HepG2 (cell line): ENCODE measurements at regions not wholly inside any gene's neighbourhood (a gene's known extent, or its start where the extent isn't known, plus 50 kb on each side); places are given as distances from the start of the nearest gene placed in this dataset.

Source experiments
- ATAC-seq: fragments of 200-7000 bp; cut with Tn5 transposase; 3 replicates; pipeline ENCODE4 v1.9.1; 2020; ENCODE audit warnings: mild to moderate bottlenecking, moderate library complexity
- BruUV-seq: library from RNA; stranded (reverse); fragments of 400-500 nt; replicated peaks from 2 replicates; lab custom pipeline; 2021; lab: Mats Ljungman, UMichigan
- CTCF ChIA-PET: fragments of 300-600 bp; formaldehyde crosslinking; extraction: SDS; loops from one replicate; lab custom pipeline; 2021; ENCODE audit warnings: low total read pairs, inconsistent platforms, low intra/inter-chr PET ratio; lab: Yijun Ruan, JAX
- POLR2A ChIA-PET: fragments of 350-600 bp; sonication (Branson Sonifier 250); formaldehyde crosslinking; loops from one replicate; lab custom pipeline; 2020; ENCODE audit warnings: antibody characterized with exemption, inconsistent platforms; lab: Yijun Ruan, JAX
- DNase-seq: peaks from one replicate; pipeline ENCODE4 v3.0.0-alpha.2; 2015; ENCODE audit warnings: low spot score
- FAIRE-seq: peaks from 3 replicates; lab custom pipeline; 2011; peaks lifted over from hg19 to GRCh38; lab: Jason Lieb, UNC
- H2AFZ ChIP-seq: one replicate; pipeline ENCODE4 v1.6.1; 2011; ENCODE audit warnings: low read length, inconsistent platforms
- H3K27ac ChIP-seq: fragments of 300-600 bp; 3 replicates; pipeline ENCODE4 v1.8.0; 2011; ENCODE audit warnings: mixed run types, mild to moderate bottlenecking, mixed read lengths, low read length, inconsistent platforms; ENCODE audit not compliant: insufficient read depth; ENCODE audit errors: extremely low read length
- H3K27me3 ChIP-seq, 2 experiments: fragments of 200-600 bp in 1 of 2; 2 replicates in 1 of 2; 3 replicates in 1 of 2; pipeline versions ENCODE4 v1.6.0 to v1.8.0; 2011; ENCODE audit warnings: low read length in 2 of 2, mild to moderate bottlenecking in 2 of 2, moderate library complexity in 2 of 2, inconsistent platforms in 1 of 2; ENCODE audit not compliant: insufficient read depth in 2 of 2, control insufficient read depth in 1 of 2
- H3K36me3 ChIP-seq, 2 experiments: fragments of 200-600 bp in 1 of 2; replicated peaks in 1 of 2; 2 replicates in 1 of 2; 3 replicates in 1 of 2; pipeline versions ENCODE4 v1.5.1 to v1.8.0; 2011; ENCODE audit warnings: low read length in 2 of 2, inconsistent platforms in 1 of 2; ENCODE audit not compliant: insufficient read depth in 2 of 2, control insufficient read depth in 1 of 2
- H3K4me1 ChIP-seq: 2 replicates; pipeline ENCODE4 v1.5.1; 2012; ENCODE audit warnings: low read length, inconsistent platforms; ENCODE audit not compliant: insufficient read depth
- H3K4me2 ChIP-seq: 2 replicates; pipeline ENCODE4 v1.6.0; 2011; ENCODE audit warnings: low read depth, low read length, inconsistent platforms
- H3K4me3 ChIP-seq, 3 experiments: fragments of 200-600 bp in 1 of 3; sonication (generic), shearing (Covaris generic) in 1 of 3; replicated peaks in 1 of 3; 2 replicates each; pipeline ENCODE4 v1.5.1; 2011 to 2016; ENCODE audit warnings: low read length in 3 of 3, inconsistent platforms in 2 of 3, low read depth in 2 of 3, mild to moderate bottlenecking in 2 of 3, control low read depth in 1 of 3, mixed read lengths in 1 of 3; ENCODE audit not compliant: insufficient read depth in 1 of 3
- H3K79me2 ChIP-seq: one replicate; pipeline ENCODE4 v1.6.1; 2011; ENCODE audit warnings: low read length, inconsistent platforms; ENCODE audit not compliant: insufficient read depth
- H3K9ac ChIP-seq: 2 replicates; pipeline ENCODE4 v1.6.0; 2011; ENCODE audit warnings: mild to moderate bottlenecking, low read depth, low read length, inconsistent platforms; ENCODE audit not compliant: insufficient read depth
- H3K9me3 ChIP-seq: 2 replicates; pipeline ENCODE4 v1.5.1; 2012; ENCODE audit warnings: mild to moderate bottlenecking, low read length
- H4K20me1 ChIP-seq: 2 replicates; pipeline ENCODE4 v1.6.0; 2011; ENCODE audit warnings: inconsistent platforms, mild to moderate bottlenecking, low read length, moderate library complexity; ENCODE audit not compliant: insufficient read depth
- ATF7-NPFF ChIP-seq: sonication (generic); formaldehyde crosslinking; IDR thresholded peaks from 2 replicates; pipeline ENCODE4 v1.8.1; 2023; ENCODE audit warnings: mild to moderate bottlenecking, low read depth, missing genetic modification reagents, moderate library complexity
- EED ChIP-seq: sonication (generic); formaldehyde crosslinking; IDR thresholded peaks from 2 replicates; pipeline ENCODE4 v1.5.0; 2020; ENCODE audit warnings: mild to moderate bottlenecking, missing genetic modification reagents
- NR3C1 ChIP-seq: sonication (generic); formaldehyde crosslinking; IDR thresholded peaks from 2 replicates; pipeline ENCODE4 v1.4.0; 2020; ENCODE audit warnings: missing genetic modification reagents
- TOE1 ChIP-seq: sonication (generic); formaldehyde crosslinking; IDR thresholded peaks from 2 replicates; pipeline ENCODE4 v1.4.0; 2020; ENCODE audit warnings: mild to moderate bottlenecking, missing genetic modification reagents
- ZNF124 ChIP-seq: sonication (generic); formaldehyde crosslinking; IDR thresholded peaks from 2 replicates; pipeline ENCODE4 v1.4.0; 2020; ENCODE audit warnings: missing genetic modification reagents
- ZNF713 ChIP-seq: sonication (generic); formaldehyde crosslinking; IDR thresholded peaks from 2 replicates; pipeline ENCODE4 v1.4.0; 2020; ENCODE audit warnings: mild to moderate bottlenecking, missing genetic modification reagents
- ZNF777 ChIP-seq: sonication (generic); formaldehyde crosslinking; IDR thresholded peaks from 2 replicates; pipeline ENCODE4 v1.4.0; 2020; ENCODE audit warnings: missing genetic modification reagents
- ZSCAN22 ChIP-seq: sonication (generic); formaldehyde crosslinking; IDR thresholded peaks from 2 replicates; pipeline ENCODE4 v1.4.0; 2020; ENCODE audit warnings: mild to moderate bottlenecking, missing genetic modification reagents
- WGBS: methylation state at CpG from one replicate; pipeline ENCODE4 v1.1.6; 2017; ENCODE audit warnings: low lambda C conversion rate; 5-methylcytosine and 5-hydroxymethylcytosine counted together
- in situ Hi-C: cut with HindIII; loops from 2 replicates; pipeline ENCODE4 v1.10.0; 2017; ENCODE audit warnings: low pct_unique_long_range_greater_than_20kb; ENCODE audit not compliant: extremely low pct_ligation_motif_present
- intact Hi-C: fragments of 100-400 bp; cut with micrococcal nuclease; formaldehyde crosslinking; loops from one replicate; pipeline ENCODE4 v1.10.0; 2022; ENCODE audit not compliant: unreplicated experiment
- TF ChIP-seq, protein P1 (sequence below): fragments of 450-650 bp; IDR thresholded peaks from 2 replicates; pipeline ENCODE4 v1.6.1; 2017; ENCODE audit warnings: mild to moderate bottlenecking

DNA sequence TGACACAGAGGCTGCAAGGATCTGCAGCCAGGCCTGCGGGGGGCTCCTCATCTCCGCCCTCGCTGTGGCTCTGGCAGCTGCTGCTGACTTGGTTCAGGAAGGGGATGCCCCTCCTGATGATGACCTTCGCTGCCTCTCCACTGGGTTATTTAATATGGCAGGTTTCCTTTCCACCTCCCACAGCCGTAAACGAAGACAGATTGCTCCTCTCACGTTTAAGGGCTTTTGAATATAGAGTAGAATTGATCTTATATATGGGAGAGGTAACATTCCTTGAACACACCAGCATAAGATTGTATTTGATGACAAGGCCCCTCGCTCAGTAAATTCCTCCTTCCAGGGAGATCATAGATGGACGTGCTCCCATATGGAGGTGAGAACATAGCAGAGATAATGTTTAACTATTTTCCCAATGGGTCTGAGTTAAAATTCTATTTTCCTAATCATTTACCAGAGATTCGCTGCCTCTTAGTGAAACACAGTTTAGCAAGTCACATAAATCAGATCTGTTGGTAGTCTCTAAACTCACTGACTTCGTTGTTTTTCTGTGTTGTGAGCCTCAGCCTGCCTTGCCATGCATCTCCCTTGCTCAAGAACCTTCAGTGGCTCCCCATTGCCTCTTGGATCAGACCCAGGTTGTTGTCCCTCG is 88.5 kb upstream of the AJAP1 start:
- in situ Hi-C loops (no loop called here), intact Hi-C loops (no loop called here)
- no peak overlapping the region for H2AFZ ChIP-seq
- no peak overlapping the region for H3K9ac ChIP-seq
- H3K4me1 ChIP-seq = no peaks in the 10 kb centered on the region
- no peak overlapping the region for H3K4me3 ChIP-seq
- no peaks in the 10 kb centered on the region for H3K9me3 ChIP-seq
- DNase-seq = no peak
- TF ChIP-seq ZNF777 = no peak
- TF ChIP-seq, protein P1, sequence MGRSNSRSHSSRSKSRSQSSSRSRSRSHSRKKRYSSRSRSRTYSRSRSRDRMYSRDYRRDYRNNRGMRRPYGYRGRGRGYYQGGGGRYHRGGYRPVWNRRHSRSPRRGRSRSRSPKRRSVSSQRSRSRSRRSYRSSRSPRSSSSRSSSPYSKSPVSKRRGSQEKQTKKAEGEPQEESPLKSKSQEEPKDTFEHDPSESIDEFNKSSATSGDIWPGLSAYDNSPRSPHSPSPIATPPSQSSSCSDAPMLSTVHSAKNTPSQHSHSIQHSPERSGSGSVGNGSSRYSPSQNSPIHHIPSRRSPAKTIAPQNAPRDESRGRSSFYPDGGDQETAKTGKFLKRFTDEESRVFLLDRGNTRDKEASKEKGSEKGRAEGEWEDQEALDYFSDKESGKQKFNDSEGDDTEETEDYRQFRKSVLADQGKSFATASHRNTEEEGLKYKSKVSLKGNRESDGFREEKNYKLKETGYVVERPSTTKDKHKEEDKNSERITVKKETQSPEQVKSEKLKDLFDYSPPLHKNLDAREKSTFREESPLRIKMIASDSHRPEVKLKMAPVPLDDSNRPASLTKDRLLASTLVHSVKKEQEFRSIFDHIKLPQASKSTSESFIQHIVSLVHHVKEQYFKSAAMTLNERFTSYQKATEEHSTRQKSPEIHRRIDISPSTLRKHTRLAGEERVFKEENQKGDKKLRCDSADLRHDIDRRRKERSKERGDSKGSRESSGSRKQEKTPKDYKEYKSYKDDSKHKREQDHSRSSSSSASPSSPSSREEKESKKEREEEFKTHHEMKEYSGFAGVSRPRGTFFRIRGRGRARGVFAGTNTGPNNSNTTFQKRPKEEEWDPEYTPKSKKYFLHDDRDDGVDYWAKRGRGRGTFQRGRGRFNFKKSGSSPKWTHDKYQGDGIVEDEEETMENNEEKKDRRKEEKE = no peak
- TF ChIP-seq NR3C1 (CRISPR knock-in tag) = no peak
- TF ChIP-seq EED (CRISPR knock-in tag) = no peak
- TF ChIP-seq ZSCAN22 = no peak
- no peak for TF ChIP-seq TOE1 (CRISPR knock-in tag)
- TF ChIP-seq ZNF713 = no peak
- TF ChIP-seq ATF7-NPFF (CRISPR knock-in tag) = no peak
- no peak for TF ChIP-seq ZNF124 (CRISPR knock-in tag)
- no peak for FAIRE-seq
- H3K27me3 ChIP-seq = peaks cover 1 to 24% of the 10 kb centered on the region in 2 experiments; a peak in 3 of 5 replicates
- H4K20me1 ChIP-seq = no peaks in the 10 kb centered on the region
- CTCF ChIA-PET = no interaction called here
- 27% methylated on average over 12 of the region's 12 CpGs for WGBS
- H3K4me2 ChIP-seq = no peak overlapping the region
- no TSS peak for BruUV-seq
- POLR2A ChIA-PET = no interaction called here
- no peaks in the 10 kb centered on the region for H3K79me2 ChIP-seq
- no peaks in the 10 kb centered on the region for H3K36me3 ChIP-seq
- H3K27ac ChIP-seq = no peak overlapping the region
- ATAC-seq = no peak
